H1 (cell line): ENCODE measurements at regions not wholly inside any gene's neighbourhood (a gene's known extent, or its start where the extent isn't known, plus 50 kb on each side); places are given as distances from the start of the nearest gene placed in this dataset.

Source experiments
- CTCF ChIA-PET: fragments of 300-600 bp; sonication (Branson Sonifier 250); formaldehyde crosslinking; loops from one replicate; lab custom pipeline; 2021; ENCODE audit not compliant: partially characterized antibody; lab: Charles Lee
- POLR2A ChIA-PET: fragments of 300-600 bp; sonication (Branson Sonifier 250); formaldehyde crosslinking; loops from one replicate; lab custom pipeline; 2021; ENCODE audit warnings: inconsistent platforms; ENCODE audit not compliant: partially characterized antibody; lab: Charles Lee
- DNase-seq, 2 experiments: peaks; one replicate each; pipeline versions ENCODE4 v3.0.0 to v3.0.0-alpha.2; 2010 to 2022; ENCODE audit warnings: low spot score in 2 of 2, low read depth in 1 of 2, mixed read lengths in 1 of 2
- FAIRE-seq: peaks from 2 replicates; lab custom pipeline; 2011; peaks lifted over from hg19 to GRCh38; lab: Jason Lieb, UNC
- H2AFZ ChIP-seq: 2 replicates; pipeline ENCODE4 v1.8.1; 2012; ENCODE audit warnings: low read length, inconsistent platforms
- H2AK5ac ChIP-seq: 2 replicates; pipeline ENCODE4 v1.6.1; 2013; ENCODE audit warnings: low read depth, low read length
- H2BK120ac ChIP-seq: replicated peaks from 2 replicates; pipeline ENCODE3; 2013; ENCODE audit warnings: low read depth, low read length, inconsistent platforms
- H2BK12ac ChIP-seq: 2 replicates; pipeline ENCODE4 v1.6.1; 2013; ENCODE audit warnings: low read depth, low read length
- H2BK15ac ChIP-seq: 2 replicates; pipeline ENCODE4 v1.6.1; 2013; ENCODE audit warnings: low read length
- H2BK20ac ChIP-seq: 2 replicates; pipeline ENCODE4 v1.6.1; 2013; ENCODE audit warnings: low read length
- H2BK5ac ChIP-seq: 2 replicates; pipeline ENCODE4 v1.6.1; 2013; ENCODE audit warnings: low read depth, low read length
- H3K14ac ChIP-seq: 2 replicates; pipeline ENCODE4 v1.6.1; 2013; ENCODE audit warnings: inconsistent platforms; ENCODE audit not compliant: insufficient read length
- H3K18ac ChIP-seq: 2 replicates; pipeline ENCODE4 v1.6.1; 2013; ENCODE audit warnings: low read length; ENCODE audit errors: extremely low read depth
- H3K23ac ChIP-seq: 2 replicates; pipeline ENCODE4 v1.6.1; 2013; ENCODE audit warnings: inconsistent platforms; ENCODE audit not compliant: insufficient read length
- H3K23me2 ChIP-seq: 2 replicates; pipeline ENCODE4 v1.6.1; 2013; ENCODE audit warnings: low read depth, low read length
- H3K27ac ChIP-seq: 2 replicates; pipeline ENCODE4 v1.6.1; 2011; ENCODE audit warnings: low read depth, low read length, inconsistent platforms
- H3K27me3 ChIP-seq, 4 experiments: replicated peaks in 1 of 4; 1 replicate in 1 of 4; 2 replicates in 3 of 4; pipeline versions ENCODE4 v1.6.1 to v1.8.1; 2011 to 2013; ENCODE audit warnings: low read length in 3 of 4, mild to moderate bottlenecking in 3 of 4, inconsistent platforms in 2 of 4, mixed read lengths in 2 of 4, moderate library complexity in 1 of 4; ENCODE audit not compliant: control insufficient read depth in 3 of 4, insufficient read depth in 3 of 4; ENCODE audit errors: extremely low read depth in 1 of 4
- H3K36me3 ChIP-seq, 4 experiments: 2 replicates each; pipeline versions ENCODE4 v1.6.1 to v1.8.1; 2011 to 2013; ENCODE audit warnings: mild to moderate bottlenecking in 4 of 4, low read length in 3 of 4, moderate library complexity in 2 of 4, control low read depth in 1 of 4, inconsistent platforms in 1 of 4; ENCODE audit not compliant: insufficient read depth in 4 of 4, control insufficient read depth in 2 of 4
- H3K4ac ChIP-seq: replicated peaks from 2 replicates; pipeline ENCODE3; 2013; ENCODE audit warnings: low read length, low read depth, mixed read lengths, inconsistent platforms; ENCODE audit not compliant: insufficient read length
- H3K4me1 ChIP-seq, 4 experiments: replicated peaks in 1 of 4; 1 replicate in 1 of 4; 2 replicates in 3 of 4; pipeline versions ENCODE4 v1.6.1 to v1.8.1; 2011 to 2013; ENCODE audit warnings: low read length in 3 of 4, inconsistent platforms in 2 of 4, mixed read lengths in 1 of 4; ENCODE audit not compliant: insufficient read depth in 4 of 4, control insufficient read depth in 3 of 4
- H3K4me2 ChIP-seq, 2 experiments: 2 replicates each; pipeline versions ENCODE4 v1.6.1 to v1.8.1; 2011 to 2013; ENCODE audit warnings: low read depth in 2 of 2, low read length in 2 of 2, control low read depth in 1 of 2, inconsistent platforms in 1 of 2, mild to moderate bottlenecking in 1 of 2; ENCODE audit not compliant: insufficient read depth in 1 of 2
- H3K4me3 ChIP-seq, 4 experiments: fragments of 200-600, 300-600 bp in 1 of 4; sonication (generic), shearing (Covaris generic), sonication (Bioruptor Twin) in 1 of 4; 2 replicates each; pipeline versions ENCODE4 v1.5.1 to v1.8.1; 2011 to 2016; ENCODE audit warnings: low read length in 4 of 4, low read depth in 3 of 4, control low read depth in 2 of 4, inconsistent platforms in 2 of 4, mild to moderate bottlenecking in 2 of 4, mixed read lengths in 1 of 4, moderate library complexity in 1 of 4; ENCODE audit not compliant: insufficient read depth in 2 of 4; ENCODE audit errors: extremely low read depth in 1 of 4
- H3K56ac ChIP-seq: replicated peaks from 2 replicates; pipeline ENCODE3; 2013; ENCODE audit warnings: low read depth, mild to moderate bottlenecking, mixed read lengths, low read length, inconsistent platforms; ENCODE audit not compliant: insufficient read length
- H3K79me1 ChIP-seq: 2 replicates; pipeline ENCODE4 v1.6.1; 2013; ENCODE audit warnings: low read depth, low read length, control low read depth
- H3K79me2 ChIP-seq, 2 experiments: 2 replicates each; pipeline versions ENCODE4 v1.6.1 to v1.8.1; 2012 to 2013; ENCODE audit warnings: low read length in 2 of 2, mild to moderate bottlenecking in 2 of 2, inconsistent platforms in 1 of 2; ENCODE audit not compliant: insufficient read depth in 2 of 2, control insufficient read depth in 1 of 2
- H3K9ac ChIP-seq, 4 experiments: replicated peaks in 1 of 4; 1 replicate in 1 of 4; 2 replicates in 3 of 4; pipeline versions ENCODE4 v1.6.1 to v1.8.1; 2011 to 2013; ENCODE audit warnings: low read depth in 3 of 4, low read length in 3 of 4, control low read depth in 2 of 4, mild to moderate bottlenecking in 2 of 4, moderate library complexity in 2 of 4, inconsistent platforms in 1 of 4; ENCODE audit errors: extremely low read depth in 1 of 4
- H3K9me3 ChIP-seq, 2 experiments: 2 replicates each; pipeline versions ENCODE4 v1.6.1 to v1.8.1; 2012 to 2013; ENCODE audit warnings: mild to moderate bottlenecking in 2 of 2, moderate library complexity in 2 of 2, control low read depth in 1 of 2, inconsistent platforms in 1 of 2, low read depth in 1 of 2, low read length in 1 of 2, mixed read lengths in 1 of 2; ENCODE audit not compliant: insufficient read depth in 2 of 2
- H4K20me1 ChIP-seq, 2 experiments: replicated peaks in 1 of 2; 2 replicates each; pipeline versions ENCODE3 to v1.8.1; 2011 to 2013; ENCODE audit warnings: inconsistent platforms in 2 of 2, low read length in 2 of 2, mild to moderate bottlenecking in 1 of 2; ENCODE audit not compliant: insufficient read depth in 2 of 2, control insufficient read depth in 1 of 2
- H4K5ac ChIP-seq: 2 replicates; pipeline ENCODE4 v1.6.1; 2013; ENCODE audit warnings: low read length, low read depth, mixed read lengths, inconsistent platforms; ENCODE audit not compliant: insufficient read length
- H4K8ac ChIP-seq: 2 replicates; pipeline ENCODE4 v1.8.0; 2013; ENCODE audit warnings: mild to moderate bottlenecking, moderate library complexity, low read length, inconsistent platforms; ENCODE audit not compliant: insufficient read depth; ENCODE audit errors: extremely low read depth
- H4K91ac ChIP-seq: replicated peaks from 2 replicates; pipeline ENCODE3; 2013; ENCODE audit warnings: low read length, mixed read lengths, inconsistent platforms; ENCODE audit not compliant: insufficient read length
- ASH2L ChIP-seq: fragments of 200-600, 300-600 bp; sonication (generic); IDR thresholded peaks from one replicate; pipeline ENCODE4 v1.7.1; 2017; ENCODE audit warnings: low read length
- CHD2 ChIP-seq: IDR thresholded peaks from 2 replicates; pipeline ENCODE4 v1.6.1; 2012; ENCODE audit warnings: low read length, improper control_type of control experiment
- GTF2F1 ChIP-seq: IDR thresholded peaks from 2 replicates; pipeline ENCODE4 v1.6.1; 2012; ENCODE audit warnings: low read depth, low read length, improper control_type of control experiment, borderline replicate concordance
- RFX5 ChIP-seq: IDR thresholded peaks from 2 replicates; pipeline ENCODE4 v1.6.1; 2011; ENCODE audit warnings: low read depth, low read length, improper control_type of control experiment, borderline replicate concordance
- SAP30 ChIP-seq: fragments of 300-600 bp; sonication (generic); IDR thresholded peaks from 2 replicates; pipeline ENCODE4 v1.7.1; 2012; ENCODE audit warnings: low read length, moderate library complexity, mild to moderate bottlenecking, inconsistent platforms; ENCODE audit not compliant: insufficient read depth, insufficient replicate concordance
- SUZ12 ChIP-seq: fragments of 200-600 bp; sonication (generic); IDR thresholded peaks from 2 replicates; pipeline ENCODE4 v1.6.1; 2012; ENCODE audit warnings: mild to moderate bottlenecking, inconsistent platforms, low read length, moderate library complexity, mixed read lengths
- WGBS, 2 experiments: shearing (Covaris generic) in 1 of 2; methylation state at CpG; one replicate each; pipeline versions ENCODE4 v1.1.6 to v1.1.7; 2013 to 2015; ENCODE audit warnings: low lambda C conversion rate in 2 of 2, mixed read lengths in 2 of 2, inconsistent platforms in 1 of 2, low coverage in 1 of 2, missing lambda C conversion rate in 1 of 2; ENCODE audit not compliant: insufficient replicate concordance in 2 of 2, insufficient coverage in 1 of 2, insufficient read length in 1 of 2; ENCODE audit errors: extremely low coverage in 1 of 2, missing lambda C conversion rate in 1 of 2; 5-methylcytosine and 5-hydroxymethylcytosine counted together

DNA sequence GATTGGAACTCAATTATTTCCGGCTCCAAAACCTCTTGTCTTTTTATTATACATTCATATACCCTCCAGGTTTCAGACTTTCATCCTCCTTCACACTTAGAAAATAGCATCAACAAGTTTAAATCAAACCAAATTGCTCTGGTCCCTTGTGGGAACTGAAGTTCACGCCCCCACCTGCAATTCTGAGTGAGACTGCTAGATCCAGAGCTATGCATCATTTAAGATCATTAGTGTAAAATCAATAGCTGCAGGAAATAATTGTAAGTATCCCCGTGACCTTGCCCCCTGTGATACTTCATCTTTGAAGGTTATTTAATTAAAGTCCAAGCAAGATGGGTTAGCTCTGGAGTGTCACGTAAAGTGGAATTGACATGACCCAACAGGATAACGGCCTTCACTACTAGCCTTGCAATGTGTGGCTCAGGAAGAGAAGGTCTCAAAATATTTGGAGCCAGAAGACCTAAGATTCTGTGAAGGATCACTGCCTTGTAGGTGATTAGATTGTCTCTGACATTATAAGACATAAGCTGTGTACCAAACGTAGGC, 742.2 kb upstream of the LRRC4C start:
- WGBS, 2 experiments: 95% methylated on average over 6 of the region's 6 CpGs; no CpG with 5 or more reads in 1 of the 2 experiments
- Histone ChIP-seq H2AFZ (no peak overlapping the region), H2BK12ac (no peak overlapping the region), H4K5ac (no peak overlapping the region), H2AK5ac (no peak overlapping the region), H4K91ac (no peak overlapping the region), H2BK120ac (no peak overlapping the region), H3K9me3 (0 out of 4 replicates have a peak, but pooled peaks cover 0 to 4% of the 10 kb centered on the region in 2 experiments), H3K4me2 (no peak overlapping the region), H2BK20ac (no peak overlapping the region), H4K20me1 (no peaks in the 10 kb centered on the region), H3K79me1 (no peaks in the 10 kb centered on the region), H3K14ac (no peak overlapping the region), H3K56ac (no peak overlapping the region), H4K8ac (no peak overlapping the region), H3K79me2 (no peaks in the 10 kb centered on the region), H3K4me1 (no peaks in the 10 kb centered on the region), H2BK5ac (no peak overlapping the region), H3K23me2 (no peaks in the 10 kb centered on the region), H3K36me3 (no peaks in the 10 kb centered on the region), H3K4ac (no peak overlapping the region), H3K27ac (no peak overlapping the region), H3K27me3 (no peaks in the 10 kb centered on the region), H3K18ac (no peak overlapping the region), H3K9ac (no peak overlapping the region), H3K23ac (no peak overlapping the region), H2BK15ac (no peak overlapping the region), H3K4me3 (no peak overlapping the region)
- no peak for TF ChIP-seq RFX5
- TF ChIP-seq GTF2F1: no peak
- TF ChIP-seq CHD2: no peak
- no peak for TF ChIP-seq SUZ12
- TF ChIP-seq ASH2L: no peak
- TF ChIP-seq SAP30: no peak
- CTCF ChIA-PET: interaction anchor here (0.9 kb wide), 1 partner anchor 120 kb away, joined by 3 read pairs; no protein-coding TSS in a partner anchor
- FAIRE-seq (no peak), DNase-seq (no peak)
- POLR2A ChIA-PET: no interaction called here
